ENCODE measurements at regions not wholly inside any gene's neighbourhood (a gene's known extent, or its start where the extent isn't known, plus 50 kb on each side); places are given as distances from the start of the nearest gene placed in this dataset.

DNA sequence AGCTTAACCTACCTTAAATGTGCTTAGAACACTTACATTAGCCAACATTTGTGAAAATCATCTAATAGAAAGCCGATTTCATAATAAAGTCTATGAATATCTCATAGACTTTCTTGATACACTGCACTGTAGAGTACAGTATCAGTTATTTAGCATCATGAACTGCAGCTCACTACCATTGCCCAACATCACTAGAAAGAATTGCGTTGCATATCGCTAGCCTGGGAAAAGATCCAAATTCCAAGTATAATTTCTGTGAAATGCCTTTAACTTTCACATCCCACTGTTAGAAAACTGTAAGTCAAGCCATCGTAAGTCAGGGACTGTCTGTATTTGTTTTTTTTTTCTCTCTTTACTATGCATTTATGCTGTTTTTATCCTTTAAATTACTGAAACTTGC lies 918.6 kb upstream of the PABPC4L start:
- Histone ChIP-seq H3K27ac (no peak overlapping the region), H3K4me3 (no peak overlapping the region)

DNA sequence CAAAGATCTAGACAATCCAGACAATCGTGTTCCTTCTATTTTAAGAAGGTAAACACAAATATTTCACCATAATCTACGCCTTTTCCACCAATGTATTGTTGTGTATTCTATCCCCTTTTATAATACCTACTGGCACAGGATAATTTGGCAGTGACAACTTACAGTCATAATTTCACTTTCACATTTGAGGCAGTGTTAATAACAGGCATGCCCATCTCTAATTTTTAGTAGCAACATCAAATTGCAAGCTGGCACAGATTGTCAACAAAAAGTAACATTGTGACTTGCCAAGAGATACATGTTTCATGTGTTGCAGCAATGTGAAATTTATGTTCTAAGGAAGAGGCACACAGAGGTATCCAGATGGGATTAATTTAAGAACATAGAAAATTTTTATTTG lies 912.5 kb upstream of the PABPC4L start:
- Histone ChIP-seq H3K79me2 (ENCODE audit: low read depth) (no peaks in the 10 kb centered on the region), H3K9me3 (ENCODE audit: insufficient read depth, low read depth) (no peaks in the 10 kb centered on the region), H3F3A (ENCODE audit: insufficient read depth, low read depth) (no peaks in the 10 kb centered on the region), H3K4me2 (no peak overlapping the region), H3K9me2 (ENCODE audit: insufficient read depth) (no peaks in the 10 kb centered on the region), H3K27ac (no peak overlapping the region), H3K4me3 (no peak overlapping the region), H4K20me1 (ENCODE audit: insufficient read depth) (no peaks in the 10 kb centered on the region), H3K27me3 (ENCODE audit: insufficient read depth, low read depth) (no peaks in the 10 kb centered on the region), H3K36me3 (ENCODE audit: low read depth) (no peaks in the 10 kb centered on the region), H3K4me1 (replicated peaks; ENCODE audit: insufficient read depth) (no peaks in the 10 kb centered on the region), H2AFZ (no peak overlapping the region)
- no peak for DNase-seq
- intact Hi-C loops (cut with micrococcal nuclease; ENCODE audit: unreplicated experiment), result no loop called here
- no TSS peak for BruUV-seq (replicated peaks)
- POLR2A ChIA-PET (ENCODE audit: unreplicated experiment), result no interaction called here
- CTCF ChIA-PET, result no interaction called here
- no peak for TF ChIP-seq EZH2 (IDR thresholded peaks at IDR 0.05; ENCODE audit: low read depth)
- TF ChIP-seq, protein P1, sequence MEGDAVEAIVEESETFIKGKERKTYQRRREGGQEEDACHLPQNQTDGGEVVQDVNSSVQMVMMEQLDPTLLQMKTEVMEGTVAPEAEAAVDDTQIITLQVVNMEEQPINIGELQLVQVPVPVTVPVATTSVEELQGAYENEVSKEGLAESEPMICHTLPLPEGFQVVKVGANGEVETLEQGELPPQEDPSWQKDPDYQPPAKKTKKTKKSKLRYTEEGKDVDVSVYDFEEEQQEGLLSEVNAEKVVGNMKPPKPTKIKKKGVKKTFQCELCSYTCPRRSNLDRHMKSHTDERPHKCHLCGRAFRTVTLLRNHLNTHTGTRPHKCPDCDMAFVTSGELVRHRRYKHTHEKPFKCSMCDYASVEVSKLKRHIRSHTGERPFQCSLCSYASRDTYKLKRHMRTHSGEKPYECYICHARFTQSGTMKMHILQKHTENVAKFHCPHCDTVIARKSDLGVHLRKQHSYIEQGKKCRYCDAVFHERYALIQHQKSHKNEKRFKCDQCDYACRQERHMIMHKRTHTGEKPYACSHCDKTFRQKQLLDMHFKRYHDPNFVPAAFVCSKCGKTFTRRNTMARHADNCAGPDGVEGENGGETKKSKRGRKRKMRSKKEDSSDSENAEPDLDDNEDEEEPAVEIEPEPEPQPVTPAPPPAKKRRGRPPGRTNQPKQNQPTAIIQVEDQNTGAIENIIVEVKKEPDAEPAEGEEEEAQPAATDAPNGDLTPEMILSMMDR (conservative IDR thresholded peaks at IDR 0.05), result no peak

More for the DNA sequence above, 918.6 kb upstream of the PABPC4L start:
- no peaks in the 10 kb centered on the region for H3K9me3 ChIP-seq (ENCODE audit: insufficient read depth, low read depth)
- CTCF ChIA-PET, result no interaction called here
- no peak for DNase-seq
- intact Hi-C loops (cut with micrococcal nuclease; ENCODE audit: unreplicated experiment), result no loop called here
- no peaks in the 10 kb centered on the region for H3K36me3 ChIP-seq (ENCODE audit: low read depth)
- no peak overlapping the region for H2AFZ ChIP-seq
- H3K4me1 ChIP-seq (replicated peaks; ENCODE audit: insufficient read depth), result no peaks in the 10 kb centered on the region
- no peaks in the 10 kb centered on the region for H3F3A ChIP-seq (ENCODE audit: insufficient read depth, low read depth)
- no peaks in the 10 kb centered on the region for H4K20me1 ChIP-seq (ENCODE audit: insufficient read depth)
- BruUV-seq (replicated peaks), result no TSS peak
- TF ChIP-seq, protein P1 (conservative IDR thresholded peaks at IDR 0.05), result no peak
- TF ChIP-seq EZH2 (IDR thresholded peaks at IDR 0.05; ENCODE audit: low read depth), result no peak
- no peaks in the 10 kb centered on the region for H3K79me2 ChIP-seq (ENCODE audit: low read depth)
- no peak overlapping the region for H3K4me2 ChIP-seq
- POLR2A ChIA-PET (ENCODE audit: unreplicated experiment), result no interaction called here
- H3K27me3 ChIP-seq (ENCODE audit: insufficient read depth, low read depth), result no peaks in the 10 kb centered on the region
- H3K9me2 ChIP-seq (ENCODE audit: insufficient read depth), result no peaks in the 10 kb centered on the region

DNA sequence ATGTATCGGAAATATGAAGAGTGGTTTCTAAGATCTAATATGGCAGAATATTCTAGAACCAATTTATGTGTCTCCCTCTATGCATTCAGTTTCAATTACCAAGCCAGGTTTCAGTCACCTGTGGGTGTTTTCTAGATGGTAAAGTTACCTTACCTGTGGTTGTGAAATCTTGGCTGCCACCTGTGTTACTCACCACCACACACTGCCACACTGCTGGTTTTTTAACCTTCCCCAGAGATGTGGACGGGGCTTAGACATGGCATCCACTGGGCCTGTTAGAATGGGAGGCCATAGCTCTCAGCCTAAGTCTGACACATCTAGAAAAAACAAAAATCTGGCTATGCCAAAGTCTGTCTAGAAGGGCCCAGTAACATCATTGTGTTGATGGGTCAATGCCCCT lies 896.5 kb upstream of the PABPC4L start:
- H3K9me2 ChIP-seq (ENCODE audit: insufficient read depth), result no peaks in the 10 kb centered on the region
- H2AFZ ChIP-seq, result no peak overlapping the region
- H3K27ac ChIP-seq, result no peak overlapping the region
- ChIA-PET CTCF (no interaction called here), POLR2A (ENCODE audit: unreplicated experiment) (no interaction called here)
- no peaks in the 10 kb centered on the region for H3K27me3 ChIP-seq (ENCODE audit: insufficient read depth, low read depth)
- DNase-seq, result no peak
- H3K4me2 ChIP-seq, result no peak overlapping the region
- intact Hi-C loops (cut with micrococcal nuclease; ENCODE audit: unreplicated experiment), result no loop called here
- no peaks in the 10 kb centered on the region for H3K36me3 ChIP-seq (ENCODE audit: low read depth)
- H3F3A ChIP-seq (ENCODE audit: insufficient read depth, low read depth), result no peaks in the 10 kb centered on the region
- H4K20me1 ChIP-seq (ENCODE audit: insufficient read depth), result no peaks in the 10 kb centered on the region
- no peaks in the 10 kb centered on the region for H3K9me3 ChIP-seq (ENCODE audit: insufficient read depth, low read depth)
- H3K4me3 ChIP-seq, result no peak overlapping the region
- no peaks in the 10 kb centered on the region for H3K79me2 ChIP-seq (ENCODE audit: low read depth)
- H3K4me1 ChIP-seq (replicated peaks; ENCODE audit: insufficient read depth), result no peaks in the 10 kb centered on the region
- BruUV-seq (replicated peaks), result no TSS peak
- TF ChIP-seq, protein P1 (conservative IDR thresholded peaks at IDR 0.05), result no peak
- TF ChIP-seq EZH2 (IDR thresholded peaks at IDR 0.05; ENCODE audit: low read depth), result no peak
